NCI-H69 (cell line): ENCODE measurements at regions not wholly inside any gene's neighbourhood (a gene's known extent, or its start where the extent isn't known, plus 50 kb on each side); places are given as distances from the start of the nearest gene placed in this dataset.
"Not testable (repeated sequence)": the region's sequence is repeated elsewhere in the genome, so short reads cannot be mapped to it uniquely, and the experiment has no call there.

Experiments
- DNase-seq: peaks from one replicate; lab custom pipeline; 2025; lab: John Stamatoyannopoulos, UW

- no peak for DNase-seq
Measured at GRCh38 chr10:120755771-120756170, 95.4 kb upstream of the WDR11 start.

- no peak for DNase-seq
Measured at GRCh38 chr10:120760253-120760652, 90.9 kb upstream of the WDR11 start.

GRCh38 chr10:120761951-120762350 is 89.2 kb upstream of the WDR11 start:
- no peak for DNase-seq

GRCh38 chr10:120765226-120765803 is 85.8 kb upstream of the WDR11 start:
- no peak for DNase-seq

GRCh38 chr10:120768227-120768626 is 82.9 kb upstream of the WDR11 start:
- no peak for DNase-seq

- DNase-seq: no peak
Measured at GRCh38 chr10:120770496-120770895, 80.7 kb upstream of the WDR11 start.

GRCh38 chr10:120776442-120776841 is 74.7 kb upstream of the WDR11 start:
- no peak for DNase-seq

- no peak for DNase-seq
Measured at GRCh38 chr10:120782336-120782735, 68.8 kb upstream of the WDR11 start.

GRCh38 chr10:120783098-120783497 is 68.1 kb upstream of the WDR11 start:
- DNase-seq: no peak

GRCh38 chr10:120783867-120784266 is 67.3 kb upstream of the WDR11 start:
- no peak for DNase-seq

GRCh38 chr10:120788771-120789170 is 62.4 kb upstream of the WDR11 start:
- DNase-seq: no peak

- DNase-seq: no peak
Measured at GRCh38 chr10:120789303-120790203, 61.6 kb upstream of the WDR11 start.

GRCh38 chr10:120791316-120791715 is 59.8 kb upstream of the WDR11 start:
- no peak for DNase-seq

- DNase-seq: no peak
Measured at GRCh38 chr10:120793088-120793487, 58.1 kb upstream of the WDR11 start.

- no peak for DNase-seq
Measured at GRCh38 chr10:120794390-120794789, 56.8 kb upstream of the WDR11 start.

GRCh38 chr10:120798276-120798675 is 52.9 kb upstream of the WDR11 start:
- DNase-seq: not testable (repeated sequence)

GRCh38 chr10:120799849-120800248 is 51.3 kb upstream of the WDR11 start:
- DNase-seq: no peak

- no peak for DNase-seq
Measured at GRCh38 chr10:120800528-120801323, 50.4 kb upstream of the WDR11 start.
